AG04449 (cell line): ENCODE measurements at regions not wholly inside any gene's neighbourhood (a gene's known extent, or its start where the extent isn't known, plus 50 kb on each side); places are given as distances from the start of the nearest gene placed in this dataset.

Experiments
- CTCF ChIA-PET: fragments of 350-600 bp; formaldehyde crosslinking; extraction: SDS; loops from one replicate; lab custom pipeline; 2021; ENCODE audit warnings: antibody characterized with exemption; lab: Yijun Ruan, JAX
- POLR2A ChIA-PET: fragments of 400-600, 350-600 bp; formaldehyde crosslinking; extraction: SDS; loops from one replicate; lab custom pipeline; 2020; ENCODE audit warnings: antibody characterized with exemption, inconsistent platforms; lab: Yijun Ruan, JAX
- DNase-seq: peaks from one replicate; pipeline ENCODE4 v3.0.0-alpha.2; 2010; ENCODE audit warnings: low read depth, low spot score
- H3K4me3 ChIP-seq: 2 replicates; pipeline ENCODE4 v1.5.1; 2011; ENCODE audit warnings: low read depth, mild to moderate bottlenecking, control low read depth, low read length
- CTCF ChIP-seq: IDR thresholded peaks from one replicate; pipeline ENCODE4 v1.5.1; 2011; ENCODE audit warnings: mild to moderate bottlenecking, moderate library complexity, low read length, control low read depth, inconsistent platforms; ENCODE audit not compliant: insufficient read depth; ENCODE audit errors: missing control alignments

- POLR2A ChIA-PET, result no interaction called here
- no peak for TF ChIP-seq CTCF
- no peak overlapping the region for H3K4me3 ChIP-seq
- no peak for DNase-seq
- CTCF ChIA-PET, result no interaction called here
Observed at GRCh38 chr1:2909797-2910196, 108.3 kb upstream of the TTC34 start.

GRCh38 chr1:2910211-2910610 lies 108.7 kb upstream of the TTC34 start:
- ChIA-PET CTCF (no interaction called here), POLR2A (no interaction called here)
- DNase-seq, result no peak
- no peak overlapping the region for H3K4me3 ChIP-seq
- TF ChIP-seq CTCF, result no peak

GRCh38 chr1:2911421-2912178 lies 109.7 kb upstream of the ACTRT2 start:
- ChIA-PET POLR2A (no interaction called here), CTCF (no interaction called here)
- DNase-seq, result no peak
- no peak overlapping the region for H3K4me3 ChIP-seq
- no peak for TF ChIP-seq CTCF

- no peak overlapping the region for H3K4me3 ChIP-seq
- no peak for DNase-seq
- POLR2A ChIA-PET, result no interaction called here
- no peak for TF ChIP-seq CTCF
- CTCF ChIA-PET, result no interaction called here
Observed at GRCh38 chr1:2912424-2913061, 108.7 kb upstream of the ACTRT2 start.

GRCh38 chr1:2913091-2913490 lies 108.2 kb upstream of the ACTRT2 start:
- no peak overlapping the region for H3K4me3 ChIP-seq
- no peak for TF ChIP-seq CTCF
- POLR2A ChIA-PET, result no interaction called here
- DNase-seq, result no peak
- CTCF ChIA-PET, result no interaction called here

- TF ChIP-seq CTCF, result no peak
- no peak for DNase-seq
- ChIA-PET CTCF (no interaction called here), POLR2A (no interaction called here)
- no peak overlapping the region for H3K4me3 ChIP-seq
Observed at GRCh38 chr1:2914702-2915101, 106.6 kb upstream of the ACTRT2 start.
